PC-3 (cell line): ENCODE measurements at regions not wholly inside any gene's neighbourhood (a gene's known extent, or its start where the extent isn't known, plus 50 kb on each side); places are given as distances from the start of the nearest gene placed in this dataset.
"Not testable (repeated sequence)": the region's sequence is repeated elsewhere in the genome, so short reads cannot be mapped to it uniquely, and the experiment has no call there.

Experiments used
- CTCF ChIP-seq: fragments of 300-600 bp; sonication (generic); conservative IDR thresholded peaks from 2 replicates; pipeline ENCODE4 v1.5.1; 2017; ENCODE audit warnings: antibody characterized with exemption, low read depth, mild to moderate bottlenecking, low read length
- EZH2 ChIP-seq: fragments of 300-600 bp; sonication (generic); IDR thresholded peaks from one replicate; pipeline ENCODE4 v1.6.1; 2017; ENCODE audit warnings: antibody characterized with exemption, mild to moderate bottlenecking, low read length; ENCODE audit not compliant: unreplicated experiment
- EZH2phosphoT487 ChIP-seq: fragments of 300-600 bp; sonication (generic); IDR thresholded peaks from 2 replicates; pipeline ENCODE4 v1.6.1; 2018; ENCODE audit warnings: mild to moderate bottlenecking, antibody characterized with exemption, low read length, borderline replicate concordance

- TF ChIP-seq CTCF, EZH2, EZH2phosphoT487: not testable (repeated sequence)
These were observed 292.8 kb upstream of the RNF32 start for GRCh38 chr7:156347703-156348248.
